ENCODE measurements at regions not wholly inside any gene's neighbourhood (a gene's known extent, or its start where the extent isn't known, plus 50 kb on each side); places are given as distances from the start of the nearest gene placed in this dataset.

- DNase-seq, result no peak
Observed at GRCh38 chr5:125302577-125302976, 556.1 kb upstream of the ZNF608 start.

GRCh38 chr5:125306741-125307140 is 560.3 kb upstream of the ZNF608 start:
- no peak for DNase-seq

DNA sequence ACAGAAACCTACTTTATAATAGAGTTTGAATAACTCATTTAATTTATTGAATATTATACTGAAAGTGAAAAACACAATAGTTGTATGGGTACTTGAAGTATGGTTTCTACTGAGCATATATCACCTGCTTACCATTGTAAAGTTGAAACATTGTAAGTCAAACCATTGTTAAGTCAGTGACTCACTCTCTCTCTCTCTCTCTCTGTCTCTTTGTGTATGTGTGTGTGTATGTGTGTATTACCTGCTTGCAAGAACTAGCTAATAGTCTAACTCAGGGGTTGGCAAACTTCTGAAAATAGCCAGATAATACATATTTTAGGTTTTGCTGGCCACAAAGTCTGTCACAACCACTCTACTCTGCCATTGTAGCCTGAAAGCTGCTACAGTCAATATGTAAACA is 564.3 kb upstream of the ZNF608 start:
- DNase-seq, result no peak

GRCh38 chr5:125311743-125312142 is 565.3 kb upstream of the ZNF608 start:
- DNase-seq, result no peak

DNA sequence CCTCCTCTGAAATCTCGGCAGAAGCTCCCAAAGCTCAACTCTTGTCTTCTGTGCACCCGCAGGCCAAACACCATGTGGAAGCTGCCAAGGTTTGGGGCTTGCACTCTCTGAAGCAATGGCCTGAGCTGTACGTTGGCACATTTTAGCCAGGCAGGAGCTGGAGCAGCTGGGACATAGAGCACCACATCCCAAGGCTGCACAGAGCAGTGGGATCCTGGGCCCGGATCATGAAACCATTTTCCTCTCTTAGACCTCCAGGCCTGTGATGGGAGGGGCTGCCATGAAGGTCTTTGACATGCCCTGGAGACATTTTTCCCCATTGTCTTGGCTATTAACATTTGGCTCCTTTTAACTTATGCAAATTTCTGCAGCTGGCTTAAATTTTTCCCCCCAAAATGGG is 567.1 kb upstream of the ZNF608 start:
- no peak for DNase-seq

DNA sequence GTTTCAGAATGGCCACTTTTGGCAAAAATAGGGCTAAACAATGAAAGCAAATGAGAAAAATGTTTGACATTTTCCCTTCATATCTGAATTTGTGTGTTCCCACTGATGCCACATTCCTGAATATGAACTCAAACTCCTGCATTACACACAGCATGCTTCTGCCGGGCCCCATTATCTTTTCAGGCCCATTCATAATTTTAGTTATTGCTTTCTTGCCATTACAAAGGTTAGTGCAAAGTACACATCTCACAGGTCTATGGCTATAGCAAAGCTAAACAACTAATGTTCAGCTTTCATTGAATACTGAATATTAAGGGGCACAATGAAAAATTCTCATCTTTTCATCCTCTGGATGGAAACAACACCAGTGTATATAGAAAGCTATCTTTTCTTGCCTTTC is 568.9 kb upstream of the ZNF608 start:
- DNase-seq, result no peak

GRCh38 chr5:125316391-125316790 is 570.0 kb upstream of the ZNF608 start:
- no peak for DNase-seq

DNA sequence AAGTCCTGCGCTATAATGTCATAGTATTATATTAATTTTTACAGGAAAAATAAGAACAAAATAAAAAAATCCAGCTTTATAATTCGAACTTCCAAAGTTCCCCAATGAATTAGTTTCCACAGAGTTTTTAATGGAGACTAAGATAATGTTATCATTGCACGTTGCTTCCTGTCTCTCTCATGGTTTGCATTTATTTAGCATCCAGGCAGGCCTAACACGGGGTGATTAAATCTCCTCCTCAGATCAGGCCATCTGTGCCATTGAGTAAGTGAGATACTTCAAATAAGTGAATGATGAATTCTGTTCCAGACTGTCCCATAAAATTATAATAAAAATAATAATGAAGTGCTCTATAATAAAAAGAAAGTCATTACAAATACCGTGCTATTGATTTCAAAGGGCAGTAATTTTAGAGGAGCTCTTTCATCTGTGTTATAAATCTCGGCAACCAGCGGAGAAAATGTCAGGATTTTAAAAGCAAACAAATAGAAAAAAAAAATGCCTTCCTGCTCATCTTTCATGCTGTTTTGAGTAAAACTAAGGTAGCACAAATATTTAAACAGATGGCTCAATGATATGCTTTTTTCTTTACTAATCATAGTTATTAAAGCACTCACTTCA is 570.6 kb upstream of the ZNF608 start:
- no peak for DNase-seq

DNA sequence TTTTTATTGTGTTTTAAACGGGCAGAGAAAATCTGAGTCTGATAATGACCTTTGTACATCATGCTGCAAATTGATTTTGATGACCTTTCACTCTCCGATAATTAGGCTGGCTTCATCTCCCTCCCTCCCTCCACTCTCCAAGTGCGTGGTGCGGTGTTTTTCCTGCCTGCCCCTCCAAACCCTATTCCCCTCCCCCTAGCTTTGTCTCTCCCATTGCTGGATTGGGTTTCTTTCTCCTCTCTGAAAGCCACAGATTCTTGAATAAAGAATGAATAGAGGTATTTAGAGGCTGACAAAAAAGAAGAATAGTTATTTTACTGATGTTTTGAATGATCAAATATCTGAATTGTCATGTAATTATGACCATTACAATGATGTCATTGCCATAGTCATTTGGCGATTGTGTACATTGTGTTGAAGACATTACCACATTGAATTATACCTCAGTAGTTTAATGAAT is 571.1 kb upstream of the ZNF608 start:
- no peak for DNase-seq

- DNase-seq, result no peak
Observed at GRCh38 chr5:125321654-125322053, 575.2 kb upstream of the ZNF608 start.

DNA sequence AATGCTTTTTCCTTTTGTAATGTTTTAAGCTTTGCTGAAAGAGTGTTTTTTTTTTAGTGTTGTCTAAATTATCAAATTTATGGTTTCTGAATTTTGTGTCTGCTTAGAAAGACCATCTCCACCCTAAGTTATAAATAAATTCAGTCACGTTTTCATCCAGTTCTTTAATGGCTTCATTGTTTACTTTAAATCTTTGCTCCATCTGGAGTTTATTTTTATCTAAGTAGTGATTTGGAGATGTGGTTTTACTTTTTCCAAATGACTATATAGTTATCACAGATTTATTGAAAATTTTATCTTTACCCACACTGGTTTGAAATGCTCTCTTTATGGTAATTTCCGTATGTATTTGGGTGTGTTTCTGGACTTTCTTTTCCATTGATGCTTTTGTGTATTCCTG is 577.2 kb upstream of the ZNF608 start:
- no peak for DNase-seq

- DNase-seq, result no peak
Observed at GRCh38 chr5:125325488-125326149, 579.2 kb upstream of the ZNF608 start.

GRCh38 chr5:125326150-125326510 is 579.7 kb upstream of the ZNF608 start:
- DNase-seq, result no peak

DNA sequence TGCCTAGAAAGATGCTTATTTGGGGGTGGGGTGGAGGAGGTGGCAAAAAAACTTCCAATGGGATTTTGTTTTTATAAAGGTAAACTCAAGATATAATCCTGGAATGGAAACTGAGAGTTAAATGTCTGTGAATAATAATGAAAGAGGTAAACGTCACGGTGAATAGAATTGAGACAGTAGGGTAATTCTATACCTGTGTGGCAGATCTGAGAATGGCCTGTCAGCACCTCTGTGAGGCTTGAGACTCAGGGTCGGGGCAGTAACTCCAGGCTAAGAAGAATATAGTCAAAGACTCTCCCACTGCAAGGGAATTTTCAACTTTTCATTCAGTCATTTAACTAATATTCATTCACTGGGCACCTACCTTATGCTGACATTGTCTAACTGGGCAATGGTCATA is 581.2 kb upstream of the ZNF608 start:
- no peak for DNase-seq

- no peak for DNase-seq
Observed at GRCh38 chr5:125331987-125332598, 585.7 kb upstream of the ZNF608 start.

GRCh38 chr5:125333416-125333815 is 587.0 kb upstream of the ZNF608 start:
- no peak for DNase-seq

- no peak for DNase-seq
Observed at GRCh38 chr5:125336401-125336800, 590.0 kb upstream of the ZNF608 start.

GRCh38 chr5:125337294-125337693 is 590.9 kb upstream of the ZNF608 start:
- no peak for DNase-seq

GRCh38 chr5:125338440-125339174 is 592.2 kb upstream of the ZNF608 start:
- no peak for DNase-seq

- no peak for DNase-seq
Observed at GRCh38 chr5:125341436-125341835, 595.0 kb upstream of the ZNF608 start.

GRCh38 chr5:125343015-125343414 is 596.6 kb upstream of the ZNF608 start:
- no peak for DNase-seq

DNA sequence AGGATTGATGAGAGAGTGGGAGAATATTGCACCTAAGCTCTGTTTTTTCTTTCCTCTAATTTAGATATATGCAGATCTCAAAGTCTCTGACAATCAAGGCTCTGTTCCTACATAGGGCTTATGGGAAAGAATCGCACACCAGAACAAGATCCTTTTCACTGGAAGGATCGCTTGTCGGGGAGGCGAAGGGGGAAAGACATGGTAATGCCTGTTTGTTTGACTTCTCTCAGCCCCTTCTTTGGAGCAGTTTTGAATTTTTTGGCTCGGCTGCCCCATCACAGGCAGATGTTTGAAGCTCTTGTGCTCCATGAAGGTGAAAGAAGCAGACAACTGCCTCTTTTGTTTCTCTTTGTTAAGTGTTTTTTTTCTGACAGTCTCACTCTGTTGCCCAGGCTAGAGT is 599.9 kb upstream of the ZNF608 start:
- no peak for DNase-seq

DNA sequence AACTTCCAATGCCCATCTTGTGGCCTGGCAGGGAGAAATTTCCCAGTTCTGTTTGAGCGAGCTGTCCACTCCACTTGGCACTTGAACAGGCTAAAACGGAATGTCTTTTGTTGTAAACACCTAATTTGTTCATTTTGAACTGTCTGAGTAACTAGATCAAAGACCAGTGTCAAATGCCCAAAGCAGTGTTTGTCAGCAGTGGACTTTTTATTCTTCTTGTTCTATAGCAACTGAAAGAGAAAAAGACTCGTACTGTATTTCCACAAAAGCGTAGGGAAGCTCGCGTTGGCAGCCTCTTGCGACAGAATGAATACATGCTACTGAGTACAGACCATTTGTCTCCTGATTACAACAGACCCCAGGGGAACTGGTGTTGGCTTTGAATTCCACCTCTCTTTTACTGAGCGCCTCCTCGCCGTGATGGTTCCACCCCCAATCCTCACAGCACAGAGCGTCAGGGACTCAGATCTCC is 601.8 kb upstream of the ZNF608 start:
- no peak for DNase-seq

Measured in KG1 (cell line).